A549 (cell line): ENCODE measurements at regions not wholly inside any gene's neighbourhood (a gene's known extent, or its start where the extent isn't known, plus 50 kb on each side); places are given as distances from the start of the nearest gene placed in this dataset.

Experiments used
- ATAC-seq, 2 experiments: fragments of 200-7000 bp in 1 of 2; fragments of >200 bp in 1 of 2; cut with Nextera tagmentation in 1 of 2; cut with Tn5 transposase in 1 of 2; 3 replicates each; pipeline versions ENCODE4 v1.8.0 to v1.9.1; 2018 to 2020; ENCODE audit warnings: mild to moderate bottlenecking in 1 of 2, moderate library complexity in 1 of 2
- CTCF ChIA-PET: fragments of 300-600 bp; sonication (Branson Sonifier 250); formaldehyde crosslinking; extraction: SDS; loops from one replicate; lab custom pipeline; 2021; ENCODE audit warnings: antibody characterized with exemption, inconsistent platforms; lab: Yijun Ruan, JAX
- POLR2A ChIA-PET: fragments of 350-600 bp; formaldehyde crosslinking; extraction: SDS; loops from one replicate; lab custom pipeline; 2021; ENCODE audit warnings: antibody characterized with exemption, inconsistent platforms; lab: Yijun Ruan, JAX
- DNase-seq, 2 experiments: peaks; one replicate each; pipeline versions ENCODE4 v3.0.0 to v3.0.0-alpha.2; 2011 to 2016; ENCODE audit warnings: low read depth in 1 of 2, low spot score in 1 of 2
- FAIRE-seq: peaks from 2 replicates; lab custom pipeline; 2011; peaks lifted over from hg19 to GRCh38; lab: Jason Lieb, UNC
- H3K27ac ChIP-seq, 2 experiments: fragments of >200 bp; sonication (Bioruptor Twin); formaldehyde crosslinking; 3 replicates each; pipeline ENCODE4 v1.5.1; 2016 to 2017
- H3K4me1 ChIP-seq: fragments of >200 bp; sonication (Bioruptor Twin); formaldehyde crosslinking; 3 replicates; pipeline ENCODE4 v1.6.1; 2016
- H3K4me2 ChIP-seq: fragments of >200 bp; sonication (Bioruptor Twin); formaldehyde crosslinking; 3 replicates; pipeline ENCODE4 v1.6.1; 2016
- H3K4me3 ChIP-seq: fragments of >200 bp; sonication (Bioruptor Twin); formaldehyde crosslinking; 3 replicates; pipeline ENCODE4 v1.5.1; 2016
- H3K9me3 ChIP-seq: fragments of >200 bp; sonication (Bioruptor Twin); formaldehyde crosslinking; 3 replicates; pipeline ENCODE4 v1.6.1; 2016
- CHD2 ChIP-seq: fragments of 150-350 bp; IDR thresholded peaks from 2 replicates; pipeline ENCODE4 v1.6.1; 2014; ENCODE audit warnings: low read length; ENCODE audit not compliant: partially characterized antibody
- CHD4 ChIP-seq: fragments of 200-600 bp; sonication (generic); IDR thresholded peaks from 2 replicates; pipeline ENCODE4 v1.6.1; 2016; ENCODE audit warnings: antibody characterized with exemption, mild to moderate bottlenecking, borderline replicate concordance
- EHF ChIP-seq: fragments of 250-450 bp; sonication (Bioruptor Pico); IDR thresholded peaks from 2 replicates; pipeline ENCODE4 v1.5.0; 2020; ENCODE audit warnings: mild to moderate bottlenecking
- ESRRA ChIP-seq: fragments of 150-350 bp; IDR thresholded peaks from 2 replicates; pipeline ENCODE4 v1.6.1; 2014; ENCODE audit warnings: mild to moderate bottlenecking, low read length, borderline replicate concordance
- GATA3 ChIP-seq: IDR thresholded peaks from 2 replicates; pipeline ENCODE4 v1.6.1; 2012; ENCODE audit warnings: borderline replicate concordance
- HOXB13 ChIP-seq: fragments of 250-450 bp; sonication (Bioruptor Pico); IDR thresholded peaks from 2 replicates; pipeline ENCODE4 v1.5.0; 2020; ENCODE audit warnings: low read depth, mild to moderate bottlenecking, moderate library complexity
- JUNB ChIP-seq: fragments of >200 bp; sonication (Bioruptor Twin); formaldehyde crosslinking; IDR thresholded peaks from 2 replicates; pipeline ENCODE4 v1.6.1; 2016
- MAFK ChIP-seq: fragments of 450-650 bp; IDR thresholded peaks from 2 replicates; pipeline ENCODE4 v1.6.1; 2014; ENCODE audit not compliant: partially characterized antibody
- MAZ ChIP-seq: fragments of 150-350 bp; IDR thresholded peaks from 2 replicates; pipeline ENCODE4 v1.6.1; 2014; ENCODE audit warnings: antibody characterized with exemption, low read depth, low read length, borderline replicate concordance
- POLR2A ChIP-seq: IDR thresholded peaks from 2 replicates; pipeline ENCODE4 v1.6.1; 2012; ENCODE audit warnings: mild to moderate bottlenecking, low read length
- RARB ChIP-seq: fragments of 250-450 bp; sonication (Bioruptor Pico); IDR thresholded peaks from 2 replicates; pipeline ENCODE4 v1.8.0; 2021; ENCODE audit warnings: mild to moderate bottlenecking, moderate library complexity
- SMC3 ChIP-seq: fragments of >200 bp; sonication (Bioruptor Twin); formaldehyde crosslinking; IDR thresholded peaks from 3 replicates; pipeline ENCODE4 v1.6.1; 2018; ENCODE audit warnings: inconsistent platforms
- SREBF2 ChIP-seq: fragments of 450-650 bp; IDR thresholded peaks from 2 replicates; pipeline ENCODE4 v1.6.1; 2014; ENCODE audit warnings: mild to moderate bottlenecking, moderate library complexity
- TP53 ChIP-seq: fragments of 250-450 bp; sonication (Bioruptor Pico); IDR thresholded peaks from 2 replicates; pipeline ENCODE4 v1.5.0; 2021; ENCODE audit warnings: mild to moderate bottlenecking, moderate library complexity
- ZC3H11A ChIP-seq: fragments of 450-650 bp; IDR thresholded peaks from 2 replicates; pipeline ENCODE4 v1.6.1; 2014; ENCODE audit warnings: antibody characterized with exemption, mild to moderate bottlenecking
- ZSCAN20 ChIP-seq: fragments of 250-450 bp; sonication (Bioruptor Pico); IDR thresholded peaks from 2 replicates; pipeline ENCODE4 v1.8.0; 2022; ENCODE audit warnings: mild to moderate bottlenecking, moderate library complexity
- WGBS: methylation state at CpG from one replicate; pipeline ENCODE4 v1.1.6; 2017; ENCODE audit errors: missing lambda C conversion rate; 5-methylcytosine and 5-hydroxymethylcytosine counted together
- TF ChIP-seq, protein P1 (sequence below): fragments of 250-450 bp; sonication (Bioruptor Pico); IDR thresholded peaks from 2 replicates; pipeline ENCODE4 v1.5.0; 2021; ENCODE audit warnings: mild to moderate bottlenecking, moderate library complexity, borderline replicate concordance
- TF ChIP-seq, protein P2 (sequence below): fragments of >200 bp; sonication (Bioruptor Twin); formaldehyde crosslinking; IDR thresholded peaks from 3 replicates; pipeline ENCODE4 v1.5.1; 2016

DNA sequence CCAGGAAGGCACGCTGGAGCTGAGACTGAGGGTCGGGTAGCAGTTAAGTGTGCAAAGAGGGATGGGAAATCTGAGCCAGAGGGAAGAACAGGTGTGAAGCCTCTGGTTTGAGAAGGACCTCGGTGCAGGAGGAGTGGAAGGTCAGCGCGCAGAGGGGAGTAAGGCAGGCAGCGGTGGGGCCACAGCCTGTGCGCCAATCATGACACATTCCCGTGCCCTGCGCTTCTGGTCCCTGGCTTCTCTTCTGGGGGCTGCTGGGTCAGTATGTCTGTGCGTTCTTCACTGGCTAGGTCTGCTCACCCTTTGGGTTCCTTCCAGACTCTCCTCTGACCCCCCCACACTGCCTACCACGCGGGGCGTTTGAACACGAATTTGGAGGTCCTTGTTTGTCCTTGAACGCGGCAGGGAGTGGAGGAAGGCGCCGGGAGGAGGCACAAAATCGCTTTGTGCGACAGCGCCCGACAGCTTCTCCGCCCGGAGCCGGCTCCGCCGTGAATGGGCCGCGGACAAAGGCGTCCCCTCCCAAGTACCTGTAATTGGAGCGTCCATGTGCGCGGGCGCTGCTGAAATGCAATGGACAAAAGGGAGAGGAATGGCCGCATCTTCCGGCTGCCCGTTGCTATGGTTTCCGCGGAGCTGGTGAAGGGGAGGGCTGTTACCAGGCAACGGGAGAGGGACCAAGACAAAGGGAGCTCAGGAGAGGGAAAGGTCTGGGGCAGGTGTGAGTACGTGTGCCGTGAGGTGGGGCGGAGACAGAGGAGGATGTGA lies 207.2 kb upstream of the SRRM4 start:
- ChIA-PET POLR2A (no interaction called here), CTCF (no interaction called here)
- DNase-seq (no peak), FAIRE-seq (no peak), ATAC-seq (no peak)
- H3K4me3 ChIP-seq = no peak overlapping the region
- H3K9me3 ChIP-seq = no peaks in the 10 kb centered on the region
- TF ChIP-seq CHD2 = no peak
- TF ChIP-seq, protein P1, sequence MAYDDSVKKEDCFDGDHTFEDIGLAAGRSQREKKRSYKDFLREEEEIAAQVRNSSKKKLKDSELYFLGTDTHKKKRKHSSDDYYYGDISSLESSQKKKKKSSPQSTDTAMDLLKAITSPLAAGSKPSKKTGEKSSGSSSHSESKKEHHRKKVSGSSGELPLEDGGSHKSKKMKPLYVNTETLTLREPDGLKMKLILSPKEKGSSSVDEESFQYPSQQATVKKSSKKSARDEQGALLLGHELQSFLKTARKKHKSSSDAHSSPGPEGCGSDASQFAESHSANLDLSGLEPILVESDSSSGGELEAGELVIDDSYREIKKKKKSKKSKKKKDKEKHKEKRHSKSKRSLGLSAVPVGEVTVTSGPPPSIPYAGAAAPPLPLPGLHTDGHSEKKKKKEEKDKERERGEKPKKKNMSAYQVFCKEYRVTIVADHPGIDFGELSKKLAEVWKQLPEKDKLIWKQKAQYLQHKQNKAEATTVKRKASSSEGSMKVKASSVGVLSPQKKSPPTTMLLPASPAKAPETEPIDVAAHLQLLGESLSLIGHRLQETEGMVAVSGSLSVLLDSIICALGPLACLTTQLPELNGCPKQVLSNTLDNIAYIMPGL (CRISPR knock-in tag) = no peak
- TF ChIP-seq TP53 = no peak
- no peaks in the 10 kb centered on the region for H3K4me1 ChIP-seq
- 34% methylated on average over 43 of the region's 43 CpGs for WGBS
- H3K4me2 ChIP-seq = no peak overlapping the region
- no peak overlapping the region for H3K27ac ChIP-seq

DNA sequence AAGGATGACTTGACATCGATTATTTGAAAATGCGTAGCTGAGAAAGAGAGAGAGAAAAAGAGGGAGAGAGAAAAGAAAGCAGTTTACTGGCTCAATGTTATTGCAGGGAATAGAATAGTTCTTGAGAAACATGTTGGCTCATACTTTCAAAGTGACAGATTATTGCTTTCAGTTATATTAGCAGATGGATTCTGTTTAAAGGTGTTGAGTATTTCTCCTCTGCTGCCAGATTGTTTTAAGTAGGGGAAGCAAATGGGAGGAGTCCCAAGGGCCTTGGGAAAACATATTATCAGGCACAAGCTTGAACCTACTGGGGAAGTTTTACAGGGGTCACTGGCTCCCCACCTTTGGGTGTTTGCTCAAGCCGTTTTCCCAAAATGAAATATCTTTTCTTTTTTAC lies 203.8 kb upstream of the SRRM4 start:
- no peak for ATAC-seq
- no peak for DNase-seq
- Histone ChIP-seq H3K4me2 (no peak overlapping the region), H3K4me1 (no peaks in the 10 kb centered on the region), H3K9me3 (no peaks in the 10 kb centered on the region), H3K4me3 (no peak overlapping the region), H3K27ac (no peak overlapping the region)
- ChIA-PET CTCF (no interaction called here), POLR2A (no interaction called here)
- FAIRE-seq = no peak
- no peak for TF ChIP-seq MAZ
- no peak for TF ChIP-seq RARB (CRISPR knock-in tag)
- no peak for TF ChIP-seq TP53
- TF ChIP-seq JUNB = no peak
- no peak for TF ChIP-seq SMC3
- TF ChIP-seq POLR2A = no peak
- TF ChIP-seq EHF (CRISPR knock-in tag) = no peak
- TF ChIP-seq, protein P2, sequence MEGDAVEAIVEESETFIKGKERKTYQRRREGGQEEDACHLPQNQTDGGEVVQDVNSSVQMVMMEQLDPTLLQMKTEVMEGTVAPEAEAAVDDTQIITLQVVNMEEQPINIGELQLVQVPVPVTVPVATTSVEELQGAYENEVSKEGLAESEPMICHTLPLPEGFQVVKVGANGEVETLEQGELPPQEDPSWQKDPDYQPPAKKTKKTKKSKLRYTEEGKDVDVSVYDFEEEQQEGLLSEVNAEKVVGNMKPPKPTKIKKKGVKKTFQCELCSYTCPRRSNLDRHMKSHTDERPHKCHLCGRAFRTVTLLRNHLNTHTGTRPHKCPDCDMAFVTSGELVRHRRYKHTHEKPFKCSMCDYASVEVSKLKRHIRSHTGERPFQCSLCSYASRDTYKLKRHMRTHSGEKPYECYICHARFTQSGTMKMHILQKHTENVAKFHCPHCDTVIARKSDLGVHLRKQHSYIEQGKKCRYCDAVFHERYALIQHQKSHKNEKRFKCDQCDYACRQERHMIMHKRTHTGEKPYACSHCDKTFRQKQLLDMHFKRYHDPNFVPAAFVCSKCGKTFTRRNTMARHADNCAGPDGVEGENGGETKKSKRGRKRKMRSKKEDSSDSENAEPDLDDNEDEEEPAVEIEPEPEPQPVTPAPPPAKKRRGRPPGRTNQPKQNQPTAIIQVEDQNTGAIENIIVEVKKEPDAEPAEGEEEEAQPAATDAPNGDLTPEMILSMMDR = no peak
- TF ChIP-seq MAFK = no peak
- no peak for TF ChIP-seq GATA3
- 37% methylated on average over 3 of the region's 3 CpGs for WGBS

DNA sequence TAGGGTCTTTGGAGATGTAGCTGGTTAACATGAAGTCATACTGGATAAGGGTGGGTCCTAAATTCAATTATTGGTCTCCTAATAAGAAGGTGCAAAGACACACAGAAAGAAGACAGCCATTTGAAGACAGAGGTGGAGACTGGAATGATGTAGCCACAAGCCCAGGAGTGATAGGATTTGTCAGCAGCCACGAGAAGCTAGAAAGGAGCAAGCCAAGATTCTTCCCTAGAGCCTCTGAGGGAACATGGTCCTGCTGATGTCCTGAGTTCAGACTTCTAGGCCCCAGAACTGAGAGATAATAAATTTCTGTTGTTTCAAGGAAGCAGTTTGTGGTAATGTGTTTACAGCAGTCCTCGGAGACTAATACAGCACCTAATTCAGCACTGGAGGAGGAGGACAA lies 203.3 kb upstream of the SRRM4 start:
- Histone ChIP-seq H3K27ac (no peak overlapping the region), H3K9me3 (no peaks in the 10 kb centered on the region), H3K4me1 (no peaks in the 10 kb centered on the region), H3K4me3 (no peak overlapping the region), H3K4me2 (no peak overlapping the region)
- POLR2A ChIA-PET = no interaction called here
- ATAC-seq (no peak), DNase-seq (no peak), FAIRE-seq (no peak)
- TF ChIP-seq SREBF2 (no peak), HOXB13 (CRISPR knock-in tag) (no peak), CHD4 (no peak), ZSCAN20 (CRISPR knock-in tag) (no peak), EHF (CRISPR knock-in tag) (no peak), ESRRA (no peak), ZC3H11A (no peak)
- TF ChIP-seq, protein P1 (CRISPR knock-in tag) = no peak
- WGBS = 0% methylated on average over 2 of the region's 2 CpGs
- CTCF ChIA-PET = no interaction called here
